ENCODE measurements at regions not wholly inside any gene's neighbourhood (a gene's known extent, or its start where the extent isn't known, plus 50 kb on each side); places are given as distances from the start of the nearest gene placed in this dataset.

GRCh38 chr6:137352859-137353258, 133.7 kb upstream of the IFNGR1 start:
- DNase-seq, result no peak

GRCh38 chr6:137351890-137352289, 132.7 kb upstream of the IFNGR1 start:
- no peak for DNase-seq

GRCh38 chr6:137350857-137351256, 131.7 kb upstream of the IFNGR1 start:
- DNase-seq, result no peak

- DNase-seq, result no peak
Observed at GRCh38 chr6:137349856-137350830, 131.0 kb upstream of the IFNGR1 start.

- no peak for DNase-seq
Observed at GRCh38 chr6:137348777-137349176, 129.6 kb upstream of the IFNGR1 start.

GRCh38 chr6:137343241-137343640, 124.1 kb upstream of the IFNGR1 start:
- DNase-seq, result no peak

- DNase-seq, result no peak
Observed at GRCh38 chr6:137342607-137343190, 123.5 kb upstream of the IFNGR1 start.

GRCh38 chr6:137341681-137342195, 122.6 kb upstream of the IFNGR1 start:
- peak; percentile 49 for DNase-seq

- DNase-seq, result no peak
Observed at GRCh38 chr6:137339929-137340559, 120.9 kb upstream of the IFNGR1 start.

- no peak for DNase-seq
Observed at GRCh38 chr6:137334884-137335283, 115.7 kb upstream of the IFNGR1 start.

GRCh38 chr6:137334094-137334493, 114.9 kb upstream of the IFNGR1 start:
- no peak for DNase-seq

GRCh38 chr6:137332637-137333280, 113.6 kb upstream of the IFNGR1 start:
- no peak for DNase-seq

- DNase-seq, result no peak
Observed at GRCh38 chr6:137323860-137324259, 104.7 kb upstream of the IFNGR1 start.

- no peak for DNase-seq
Observed at GRCh38 chr6:137320271-137320670, 101.1 kb upstream of the IFNGR1 start.

GRCh38 chr6:137316626-137317025, 97.4 kb upstream of the IFNGR1 start:
- DNase-seq, result no peak

- no peak for DNase-seq
Observed at GRCh38 chr6:137315081-137315480, 95.9 kb upstream of the IFNGR1 start.

- DNase-seq, result peak; percentile 69
Observed at GRCh38 chr6:137313928-137314855, 95.0 kb upstream of the IFNGR1 start.

- no peak for DNase-seq
Observed at GRCh38 chr6:137313211-137313610, 94.0 kb upstream of the IFNGR1 start.

- no peak for DNase-seq
Observed at GRCh38 chr6:137311940-137312339, 92.8 kb upstream of the IFNGR1 start.

- peak; percentile 7 for DNase-seq
Observed at GRCh38 chr6:137309078-137309762, 90.0 kb upstream of the IFNGR1 start.

GRCh38 chr6:137307163-137307854, 88.1 kb upstream of the IFNGR1 start:
- DNase-seq, result no peak

Measured in activated naive CD4-positive, alpha-beta T cell treated with Interleukin-2 at 50 U/mL for 16 hours (primary cell).